WI38 (cell line): ENCODE measurements at regions not wholly inside any gene's neighbourhood (a gene's known extent, or its start where the extent isn't known, plus 50 kb on each side); places are given as distances from the start of the nearest gene placed in this dataset.

Experiments used
- H3K4me3 ChIP-seq: 2 replicates; pipeline ENCODE4 v1.5.1; 2011; ENCODE audit warnings: low read depth, mild to moderate bottlenecking, control low read depth, low read length
- TF ChIP-seq, protein P1 (sequence below): IDR thresholded peaks from 2 replicates; pipeline ENCODE4 v1.5.1; 2012; ENCODE audit warnings: low read depth, mild to moderate bottlenecking, control low read depth, low read length

DNA sequence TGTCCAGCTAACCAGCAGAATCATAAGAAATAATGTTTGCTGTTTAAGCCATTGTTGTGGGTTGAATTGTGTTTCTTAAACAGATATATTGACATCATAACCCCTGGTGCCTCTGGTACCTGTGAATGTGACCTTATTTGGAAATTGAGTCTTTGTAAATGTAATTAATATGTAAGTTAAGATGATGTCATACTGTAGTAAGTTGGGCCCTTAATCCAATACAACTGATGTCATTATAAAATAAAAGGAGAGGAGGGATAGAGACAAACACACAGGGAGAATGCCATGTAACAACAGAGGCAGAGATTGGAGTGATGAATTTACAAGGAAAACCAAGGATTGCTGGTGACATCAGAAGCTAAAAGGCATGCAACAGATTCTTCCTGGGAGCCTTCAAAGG lies 141.4 kb downstream of the ZIC3 start:
- no peak overlapping the region for H3K4me3 ChIP-seq
- TF ChIP-seq, protein P1, sequence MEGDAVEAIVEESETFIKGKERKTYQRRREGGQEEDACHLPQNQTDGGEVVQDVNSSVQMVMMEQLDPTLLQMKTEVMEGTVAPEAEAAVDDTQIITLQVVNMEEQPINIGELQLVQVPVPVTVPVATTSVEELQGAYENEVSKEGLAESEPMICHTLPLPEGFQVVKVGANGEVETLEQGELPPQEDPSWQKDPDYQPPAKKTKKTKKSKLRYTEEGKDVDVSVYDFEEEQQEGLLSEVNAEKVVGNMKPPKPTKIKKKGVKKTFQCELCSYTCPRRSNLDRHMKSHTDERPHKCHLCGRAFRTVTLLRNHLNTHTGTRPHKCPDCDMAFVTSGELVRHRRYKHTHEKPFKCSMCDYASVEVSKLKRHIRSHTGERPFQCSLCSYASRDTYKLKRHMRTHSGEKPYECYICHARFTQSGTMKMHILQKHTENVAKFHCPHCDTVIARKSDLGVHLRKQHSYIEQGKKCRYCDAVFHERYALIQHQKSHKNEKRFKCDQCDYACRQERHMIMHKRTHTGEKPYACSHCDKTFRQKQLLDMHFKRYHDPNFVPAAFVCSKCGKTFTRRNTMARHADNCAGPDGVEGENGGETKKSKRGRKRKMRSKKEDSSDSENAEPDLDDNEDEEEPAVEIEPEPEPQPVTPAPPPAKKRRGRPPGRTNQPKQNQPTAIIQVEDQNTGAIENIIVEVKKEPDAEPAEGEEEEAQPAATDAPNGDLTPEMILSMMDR, result no peak

DNA sequence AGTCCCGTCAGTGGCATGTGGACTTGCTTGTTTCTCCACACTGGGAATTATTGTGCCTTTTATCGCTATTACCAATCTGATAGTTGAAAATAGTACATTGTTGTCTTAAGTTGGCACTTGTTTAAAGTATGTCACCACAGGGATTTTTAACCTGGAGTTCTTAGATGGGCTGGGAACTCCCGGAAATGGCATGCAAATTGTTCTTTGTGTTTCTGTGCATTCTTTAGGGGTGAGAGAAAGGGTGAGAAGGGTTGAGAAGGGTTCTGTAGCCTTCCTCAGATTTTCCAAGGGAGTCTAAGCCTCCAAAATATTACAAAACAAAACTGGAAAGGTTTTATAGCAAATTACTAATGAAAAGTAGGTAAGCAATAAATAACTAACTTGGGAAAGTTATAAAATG lies 176.9 kb downstream of the ZIC3 start:
- TF ChIP-seq, protein P1, result no peak
- H3K4me3 ChIP-seq, result no peak overlapping the region

DNA sequence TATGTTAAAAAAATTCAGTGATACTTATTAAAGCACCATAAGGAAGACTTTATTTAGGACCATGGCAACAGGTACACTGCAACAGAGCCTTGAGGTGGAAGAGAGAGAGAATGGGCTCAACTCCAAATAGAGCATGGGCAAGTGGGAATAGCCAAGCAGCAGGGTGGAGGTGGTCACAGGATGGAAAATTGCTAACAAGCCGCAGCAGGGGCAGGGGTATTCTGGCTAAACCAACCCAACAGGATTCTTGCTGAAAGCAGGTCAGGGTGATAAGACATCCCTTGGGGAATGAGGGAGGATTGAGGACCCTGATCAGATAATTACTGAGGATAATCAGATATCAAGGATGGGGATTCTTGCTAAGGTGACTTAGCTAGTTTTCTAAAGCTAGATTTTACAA lies 177.5 kb downstream of the ZIC3 start:
- TF ChIP-seq, protein P1, result no peak
- no peak overlapping the region for H3K4me3 ChIP-seq

DNA sequence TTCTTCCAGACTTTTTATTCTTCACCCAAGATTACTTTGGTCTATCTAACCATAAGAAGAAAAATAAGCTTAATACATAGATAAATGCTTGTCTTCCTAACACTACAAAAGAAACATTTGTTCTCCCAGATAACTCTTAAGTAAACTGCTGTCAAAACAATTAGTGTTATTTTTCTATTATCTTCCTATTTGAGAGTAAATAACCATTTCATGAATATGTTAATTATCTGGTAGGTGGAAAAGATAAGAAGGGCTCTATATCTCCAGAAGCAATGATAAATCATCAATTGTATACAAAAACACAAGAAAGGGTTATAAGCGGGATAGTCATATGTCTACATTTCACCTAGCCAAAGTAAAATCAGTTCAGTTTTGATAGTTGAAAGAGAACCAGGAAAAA lies 180.4 kb downstream of the ZIC3 start:
- no peak overlapping the region for H3K4me3 ChIP-seq
- TF ChIP-seq, protein P1, result no peak

DNA sequence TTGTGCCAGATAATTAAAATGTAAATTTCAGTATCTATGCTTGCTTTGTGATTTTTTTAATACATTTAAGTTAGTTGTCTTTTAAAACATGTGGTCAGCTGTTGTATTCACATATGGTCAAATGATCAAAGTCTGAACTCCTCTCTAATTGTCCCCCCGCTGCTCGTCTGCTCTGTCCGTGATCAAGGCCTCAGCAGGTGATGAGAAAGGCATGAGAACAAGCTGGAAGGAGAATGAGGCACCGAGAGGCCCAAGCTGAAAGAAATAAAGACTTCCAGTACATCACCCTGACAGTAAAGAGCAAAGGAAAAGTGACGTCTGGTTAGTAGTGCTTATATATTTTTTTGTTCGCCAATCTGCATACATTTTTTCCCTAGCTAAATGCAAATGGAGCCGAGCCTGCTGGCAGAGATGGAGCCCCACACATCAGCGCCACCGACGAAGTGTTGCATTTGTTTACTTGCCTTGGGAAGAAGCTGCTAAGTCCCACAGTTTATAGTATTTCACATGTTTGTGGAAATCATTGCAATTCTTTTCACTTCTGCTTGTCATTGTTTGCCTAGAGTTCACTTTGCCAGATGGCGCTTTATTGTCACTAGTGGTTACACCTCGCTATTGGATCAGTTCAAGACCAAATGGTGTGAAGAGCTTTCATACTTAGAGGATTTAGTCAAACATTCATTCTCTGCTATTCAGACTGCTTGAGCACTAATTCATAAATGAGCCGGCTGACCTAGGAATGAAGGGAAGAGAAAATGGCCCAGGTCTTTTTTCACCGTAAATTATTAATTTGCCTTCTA lies 181.5 kb downstream of the ZIC3 start:
- TF ChIP-seq, protein P1, result no peak
- H3K4me3 ChIP-seq, result no peak overlapping the region

DNA sequence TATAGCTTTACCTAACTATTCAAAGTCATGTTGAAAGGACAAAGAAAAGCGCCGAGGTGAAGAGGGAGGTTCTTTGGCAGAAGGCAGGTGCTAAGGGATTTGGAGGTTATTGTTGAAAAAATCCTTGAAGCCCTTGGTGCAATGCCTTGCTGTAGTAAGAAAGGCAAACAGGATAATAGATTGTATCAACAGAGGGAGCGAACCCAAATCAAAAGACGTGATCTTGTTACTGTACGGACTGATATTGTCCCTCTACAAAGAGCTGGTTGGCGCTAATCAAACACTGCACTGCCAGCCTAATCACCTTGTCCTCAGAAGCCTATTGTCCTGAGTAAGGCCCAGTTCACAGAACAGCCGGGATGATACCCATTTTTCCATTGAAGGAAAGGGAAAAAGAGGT lies 182.9 kb downstream of the ZIC3 start:
- H3K4me3 ChIP-seq, result no peak overlapping the region
- TF ChIP-seq, protein P1, result no peak

DNA sequence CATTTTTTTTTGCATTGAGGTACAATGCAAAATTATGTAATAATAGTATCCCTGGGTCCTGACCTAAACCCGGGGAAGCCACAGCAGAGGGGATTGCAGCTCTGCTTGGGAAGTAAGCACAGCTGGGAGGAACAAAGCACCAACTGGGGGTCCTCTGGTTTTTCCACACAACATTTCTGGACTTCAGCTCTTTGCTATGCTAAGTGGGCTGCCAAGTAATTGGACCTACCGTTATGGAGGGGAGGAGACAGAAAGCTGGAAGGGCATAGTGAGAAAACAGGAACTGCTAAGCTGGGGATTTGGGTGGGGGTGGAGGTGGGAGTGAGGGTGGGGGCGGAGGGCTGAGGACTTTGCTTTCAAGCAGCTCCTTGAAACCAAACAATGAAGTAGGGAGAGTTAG lies 183.3 kb downstream of the ZIC3 start:
- no peak overlapping the region for H3K4me3 ChIP-seq
- TF ChIP-seq, protein P1, result no peak
